Fibroblast of the aortic adventitia (primary cell): ENCODE measurements at regions not wholly inside any gene's neighbourhood (a gene's known extent, or its start where the extent isn't known, plus 50 kb on each side); places are given as distances from the start of the nearest gene placed in this dataset.

ENCODE experiments used
- DNase-seq: peaks from one replicate; pipeline ENCODE4 v3.0.0-alpha.2; 2010; ENCODE audit warnings: low read depth
- H3K4me3 ChIP-seq: 2 replicates; pipeline ENCODE4 v1.5.1; 2011; ENCODE audit warnings: low read depth, mild to moderate bottlenecking, control low read depth, low read length, moderate library complexity
- TF ChIP-seq, protein P1 (sequence below): IDR thresholded peaks from 2 replicates; pipeline ENCODE4 v1.5.1; 2011; ENCODE audit warnings: mild to moderate bottlenecking, low read length, control low read depth, inconsistent platforms; ENCODE audit not compliant: insufficient read depth

DNA sequence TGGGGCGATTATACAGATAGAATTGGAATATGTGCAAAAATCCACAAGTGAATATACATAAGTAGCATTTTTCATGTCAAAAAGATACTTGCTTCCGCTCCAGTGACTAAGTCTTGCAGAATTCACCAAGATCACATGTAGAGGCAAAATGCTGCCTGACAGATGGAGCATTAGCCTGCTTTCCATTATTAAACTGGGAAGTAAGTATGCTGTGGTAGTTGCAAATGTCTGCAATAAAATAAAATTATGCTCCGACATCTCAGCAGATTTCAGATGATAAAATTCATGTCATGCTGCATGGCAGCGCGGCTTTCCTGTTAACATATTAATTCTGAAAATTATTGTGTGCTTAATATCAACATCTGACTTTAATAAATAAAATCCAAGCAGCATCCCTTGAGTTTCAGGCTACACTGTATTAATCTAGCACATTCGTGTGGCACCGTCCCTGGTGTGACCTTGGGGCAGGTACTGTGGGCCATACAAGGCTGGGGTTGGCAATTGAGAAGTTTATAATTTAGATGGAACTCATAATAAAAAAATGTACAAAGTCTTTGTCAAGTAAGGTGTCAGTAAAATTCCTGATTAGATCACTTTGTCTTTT lies 366.4 kb upstream of the ZP4 start:
- H3K4me3 ChIP-seq: no peak overlapping the region
- no peak for DNase-seq
- TF ChIP-seq, protein P1, sequence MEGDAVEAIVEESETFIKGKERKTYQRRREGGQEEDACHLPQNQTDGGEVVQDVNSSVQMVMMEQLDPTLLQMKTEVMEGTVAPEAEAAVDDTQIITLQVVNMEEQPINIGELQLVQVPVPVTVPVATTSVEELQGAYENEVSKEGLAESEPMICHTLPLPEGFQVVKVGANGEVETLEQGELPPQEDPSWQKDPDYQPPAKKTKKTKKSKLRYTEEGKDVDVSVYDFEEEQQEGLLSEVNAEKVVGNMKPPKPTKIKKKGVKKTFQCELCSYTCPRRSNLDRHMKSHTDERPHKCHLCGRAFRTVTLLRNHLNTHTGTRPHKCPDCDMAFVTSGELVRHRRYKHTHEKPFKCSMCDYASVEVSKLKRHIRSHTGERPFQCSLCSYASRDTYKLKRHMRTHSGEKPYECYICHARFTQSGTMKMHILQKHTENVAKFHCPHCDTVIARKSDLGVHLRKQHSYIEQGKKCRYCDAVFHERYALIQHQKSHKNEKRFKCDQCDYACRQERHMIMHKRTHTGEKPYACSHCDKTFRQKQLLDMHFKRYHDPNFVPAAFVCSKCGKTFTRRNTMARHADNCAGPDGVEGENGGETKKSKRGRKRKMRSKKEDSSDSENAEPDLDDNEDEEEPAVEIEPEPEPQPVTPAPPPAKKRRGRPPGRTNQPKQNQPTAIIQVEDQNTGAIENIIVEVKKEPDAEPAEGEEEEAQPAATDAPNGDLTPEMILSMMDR: no peak

DNA sequence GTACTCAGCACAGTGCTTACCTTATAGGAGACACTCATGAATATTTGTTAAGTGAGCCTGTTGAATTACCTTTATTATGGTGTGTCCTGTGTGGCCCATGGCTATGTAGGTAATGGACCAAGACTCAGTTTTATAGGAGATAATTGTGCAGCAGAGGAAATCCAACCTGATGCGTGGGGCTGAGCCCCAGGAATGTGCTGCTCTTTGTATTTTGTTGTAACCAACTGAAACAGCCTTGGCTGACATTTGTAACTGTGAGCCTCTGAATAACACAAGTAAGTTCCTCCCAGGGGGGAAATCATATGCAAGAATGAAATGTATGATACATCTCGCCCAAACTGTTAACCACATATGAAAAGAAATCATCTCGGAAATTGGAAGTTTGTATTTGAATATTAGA lies 364.2 kb upstream of the ZP4 start:
- H3K4me3 ChIP-seq: no peak overlapping the region
- TF ChIP-seq, protein P1: no peak
- no peak for DNase-seq

DNA sequence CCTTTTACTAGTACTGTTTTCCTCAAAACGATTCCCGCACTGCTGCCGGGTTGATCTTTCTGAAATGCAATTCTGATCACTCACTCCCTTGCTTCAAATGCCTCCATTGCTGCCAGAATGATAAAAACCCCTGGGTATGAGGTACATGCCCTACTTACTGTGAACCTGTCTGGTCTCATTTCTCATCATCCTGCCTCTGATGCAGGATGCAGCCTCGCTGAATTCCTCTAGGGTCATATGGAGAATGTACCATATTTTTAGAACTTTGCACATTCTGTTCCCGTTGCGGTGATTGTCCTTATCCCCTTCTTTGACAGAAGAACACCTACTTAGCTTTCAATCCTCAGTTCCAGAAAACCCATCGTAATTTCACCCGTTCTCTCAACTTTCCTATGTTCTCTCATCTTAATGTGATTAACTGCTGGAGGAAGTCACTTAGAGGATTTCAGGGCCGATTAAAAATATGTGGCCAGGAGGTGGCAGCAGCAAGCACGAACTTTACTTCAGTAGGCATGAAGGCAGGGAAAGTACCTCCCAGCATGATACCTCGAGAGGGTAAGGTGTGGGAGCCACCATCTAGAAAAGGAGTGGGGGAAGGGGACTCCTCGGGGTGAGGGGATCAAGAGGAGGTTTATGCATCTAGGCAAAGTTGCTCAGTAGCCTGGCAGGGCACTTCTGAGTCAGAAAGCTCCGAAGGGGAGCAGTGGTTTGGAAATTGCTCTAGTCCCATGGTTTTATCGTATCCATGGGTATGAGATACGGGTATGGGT lies 361.5 kb upstream of the ZP4 start:
- peak; percentile 52 for DNase-seq
- H3K4me3 ChIP-seq: no peak overlapping the region
- TF ChIP-seq, protein P1: peak; percentile 30

DNA sequence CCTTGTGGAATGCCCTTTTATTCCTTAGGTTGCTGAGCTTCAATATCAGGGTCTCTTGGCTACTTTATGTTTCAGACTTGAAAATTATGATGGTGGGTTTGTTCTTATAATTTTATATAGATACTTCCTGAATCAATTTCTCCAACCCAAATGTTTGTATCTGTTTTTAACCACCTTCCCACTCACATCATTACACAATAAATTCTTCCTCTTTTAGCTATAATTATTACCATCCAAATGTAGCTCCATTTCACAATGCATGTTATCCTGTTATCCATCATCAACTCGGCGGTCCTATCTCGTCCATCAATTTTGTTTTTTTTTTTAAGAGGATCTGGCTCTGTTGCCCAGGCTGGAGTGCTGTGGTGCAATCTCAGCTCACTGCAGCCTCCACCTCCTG lies 357.6 kb upstream of the ZP4 start:
- DNase-seq: no peak
- no peak overlapping the region for H3K4me3 ChIP-seq
- TF ChIP-seq, protein P1: no peak

DNA sequence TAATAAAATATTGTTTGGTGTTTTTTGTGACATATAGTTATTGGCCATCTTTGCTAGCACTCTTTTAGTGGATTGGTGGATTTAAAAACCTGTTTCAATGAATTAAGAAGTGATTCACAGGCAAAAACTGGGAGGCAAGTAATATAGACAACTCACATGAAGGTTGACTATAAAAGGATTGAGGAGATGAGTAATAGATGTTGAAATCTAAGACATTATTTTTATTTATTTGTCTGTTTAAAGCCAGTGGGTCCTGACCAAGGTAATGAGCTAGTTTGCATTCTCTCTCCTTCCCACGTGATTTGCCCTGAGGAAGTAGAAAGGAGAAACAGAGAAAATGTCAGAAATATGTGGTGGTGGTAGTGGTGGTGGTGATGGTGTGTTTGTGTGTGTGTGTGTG lies 351.5 kb upstream of the ZP4 start:
- no peak for DNase-seq

DNA sequence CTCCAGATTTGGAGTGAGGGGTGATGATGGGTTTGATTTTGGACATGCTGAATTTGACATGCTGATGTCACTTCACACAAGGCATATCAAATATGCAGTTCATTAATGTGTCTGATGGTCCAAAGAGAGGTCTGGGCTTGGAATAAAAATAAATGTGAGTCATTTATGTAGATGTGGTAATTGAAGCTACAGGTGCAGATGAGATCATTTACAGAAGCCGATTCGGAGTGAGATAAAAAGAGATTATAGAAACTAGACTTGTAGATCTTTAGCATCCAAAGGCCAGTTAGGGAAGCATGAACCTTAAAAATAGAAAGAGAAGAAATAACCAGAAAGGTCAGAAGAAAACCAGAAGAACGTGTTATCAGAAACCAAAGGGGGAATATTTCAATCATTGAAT lies 350.9 kb upstream of the ZP4 start:
- DNase-seq: no peak
- H3K4me3 ChIP-seq: no peak overlapping the region
- TF ChIP-seq, protein P1: no peak

More for the DNA sequence above, 351.5 kb upstream of the ZP4 start:
- TF ChIP-seq, protein P1: no peak
- H3K4me3 ChIP-seq: no peak overlapping the region

DNA sequence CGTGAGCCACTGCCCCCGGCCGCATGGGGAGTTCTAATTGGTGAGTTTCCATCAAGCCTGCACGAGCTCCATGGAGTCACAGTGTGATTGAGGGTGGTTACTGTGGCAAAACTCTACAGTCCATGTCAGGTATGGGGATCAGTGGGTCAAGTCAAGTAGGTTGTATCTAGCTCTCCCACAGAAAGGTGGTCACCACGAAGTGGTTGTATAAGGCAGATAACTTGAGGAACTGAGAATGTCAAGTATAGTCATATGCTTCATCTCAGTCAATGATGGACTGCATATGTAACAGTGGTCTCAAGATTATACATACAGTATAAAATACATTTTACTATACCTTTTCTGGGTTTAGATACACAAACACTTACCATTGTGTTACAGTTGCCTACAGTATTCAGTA lies 348.6 kb upstream of the ZP4 start:
- no peak overlapping the region for H3K4me3 ChIP-seq
- TF ChIP-seq, protein P1: no peak
- DNase-seq: no peak
